GM21447 (cell line): ENCODE measurements at regions not wholly inside any gene's neighbourhood (a gene's known extent, or its start where the extent isn't known, plus 50 kb on each side); places are given as distances from the start of the nearest gene placed in this dataset.
"Not testable (repeated sequence)": the region's sequence is repeated elsewhere in the genome, so short reads cannot be mapped to it uniquely, and the experiment has no call there.

Experiments
- ATAC-seq: cut with Tn5 transposase; IDR thresholded peaks from one replicate; pipeline ENCODE4 v1.9.1; 2021; ENCODE audit not compliant: unreplicated experiment

DNA sequence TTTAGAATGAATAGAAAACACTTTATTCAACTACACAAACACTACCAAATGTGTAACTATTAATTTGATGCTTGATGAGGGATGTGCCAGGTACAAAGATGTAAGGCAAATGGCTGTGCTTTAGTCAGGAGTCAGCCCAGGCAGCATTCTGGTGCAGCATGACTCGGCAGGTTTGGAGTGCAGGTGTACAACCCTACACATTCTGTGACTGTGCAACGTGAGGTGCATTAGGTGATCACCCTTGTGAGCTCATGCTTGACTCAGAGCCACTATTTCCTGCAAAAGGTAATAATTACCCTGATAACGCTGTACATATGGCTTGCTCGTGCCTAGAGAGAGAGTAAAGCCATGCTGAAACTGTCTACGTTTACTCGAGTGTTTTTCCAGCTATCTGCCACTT lies 288.7 kb upstream of the DSEL start:
- no peak for ATAC-seq

DNA sequence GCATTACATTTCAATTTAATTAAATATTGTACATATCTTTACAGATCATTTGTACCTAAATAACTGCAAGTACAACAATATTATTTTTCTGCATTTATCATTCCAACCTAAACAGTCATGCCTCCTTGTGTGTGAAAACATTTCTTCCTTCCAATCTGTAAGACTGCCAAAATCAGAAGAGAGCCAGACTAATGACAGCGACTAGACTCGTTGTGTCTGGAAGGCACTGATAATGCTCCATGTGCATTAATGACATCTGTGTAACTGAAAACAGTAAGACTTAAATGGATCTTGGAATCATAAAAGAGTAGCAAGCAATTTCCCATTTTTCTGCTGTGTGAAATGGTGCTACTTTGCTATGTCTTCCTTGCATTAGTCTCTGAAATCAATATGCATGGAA lies 278.0 kb upstream of the DSEL start:
- ATAC-seq, result no peak

DNA sequence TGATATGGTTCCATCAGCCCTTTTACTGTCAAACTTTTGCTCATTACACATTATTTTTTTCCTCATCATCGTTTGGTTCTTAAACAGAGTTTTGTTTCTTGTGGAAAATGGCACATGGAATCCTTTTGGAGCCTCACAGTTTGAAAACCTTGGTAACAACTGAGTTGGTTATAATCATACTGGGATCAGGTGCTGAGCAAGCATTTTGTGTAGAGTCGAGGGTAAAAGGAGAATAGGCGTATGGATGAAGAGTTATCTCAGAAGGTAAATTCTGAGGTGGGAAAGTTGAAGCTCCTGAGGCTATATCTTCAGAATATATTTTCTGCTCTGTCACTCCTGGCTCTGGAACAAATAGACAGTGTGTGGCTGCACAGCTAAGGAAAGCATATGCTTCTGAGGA lies 274.0 kb upstream of the DSEL start:
- ATAC-seq, result no peak

DNA sequence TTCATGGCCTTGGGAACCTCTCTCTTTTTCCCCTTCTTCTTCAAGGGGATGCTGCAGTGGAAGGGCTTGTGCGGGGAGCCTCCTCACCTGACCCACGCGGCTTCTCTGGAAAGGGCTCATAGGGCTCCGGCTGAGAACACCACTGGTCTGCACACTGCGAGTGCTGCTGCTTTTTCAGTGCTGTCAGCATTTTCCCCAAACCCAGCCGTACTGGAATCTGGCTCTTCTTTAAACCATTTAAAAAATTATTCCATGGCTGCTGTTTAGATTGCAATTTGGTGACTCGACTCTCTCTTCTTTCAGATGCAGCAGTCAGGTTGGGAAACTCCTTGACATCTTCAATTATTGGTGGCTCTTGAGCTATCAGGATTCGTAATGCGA lies 272.6 kb upstream of the DSEL start:
- ATAC-seq, result no peak

DNA sequence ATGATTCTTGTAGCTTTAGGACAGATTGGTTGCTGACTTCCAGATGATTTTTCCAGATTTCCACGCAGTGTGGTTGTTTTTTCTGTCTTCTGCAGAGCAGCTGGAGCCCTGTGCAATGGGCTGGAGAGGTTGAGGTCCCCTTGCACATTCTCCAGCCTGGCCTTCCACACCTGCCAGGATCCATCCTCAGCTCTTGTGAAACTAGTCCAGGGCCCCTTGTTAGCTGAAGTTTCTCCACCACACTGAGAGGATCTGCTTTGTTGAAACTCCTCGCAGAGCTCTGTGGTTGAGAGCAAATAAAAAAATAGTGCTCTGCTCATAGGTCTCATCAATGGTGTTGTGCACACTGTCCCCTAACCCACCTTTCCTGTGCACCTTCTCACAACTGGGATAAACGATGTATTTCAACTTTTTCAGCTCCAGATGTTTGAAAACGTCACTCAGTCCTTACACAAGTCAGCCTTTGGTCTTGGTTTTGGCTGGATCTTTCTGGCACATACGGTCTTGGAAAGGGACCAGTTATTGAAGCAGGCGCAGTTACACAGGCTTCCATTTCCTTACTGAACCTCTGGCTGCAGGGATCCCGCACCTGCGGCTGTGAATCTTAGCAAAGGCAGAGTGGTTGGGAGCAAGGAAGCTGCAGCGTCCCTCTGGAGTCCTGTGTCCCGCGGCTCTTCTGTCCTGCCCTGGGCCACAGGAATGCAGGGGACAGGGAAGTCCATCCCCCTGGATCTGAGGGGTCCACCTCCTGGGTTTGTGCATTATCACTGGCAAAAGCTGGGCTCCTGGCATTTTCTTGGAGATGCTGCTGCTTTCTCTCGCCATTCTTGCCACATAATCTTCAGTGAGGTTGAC lies 272.0 kb upstream of the DSEL start:
- ATAC-seq, result no peak

DNA sequence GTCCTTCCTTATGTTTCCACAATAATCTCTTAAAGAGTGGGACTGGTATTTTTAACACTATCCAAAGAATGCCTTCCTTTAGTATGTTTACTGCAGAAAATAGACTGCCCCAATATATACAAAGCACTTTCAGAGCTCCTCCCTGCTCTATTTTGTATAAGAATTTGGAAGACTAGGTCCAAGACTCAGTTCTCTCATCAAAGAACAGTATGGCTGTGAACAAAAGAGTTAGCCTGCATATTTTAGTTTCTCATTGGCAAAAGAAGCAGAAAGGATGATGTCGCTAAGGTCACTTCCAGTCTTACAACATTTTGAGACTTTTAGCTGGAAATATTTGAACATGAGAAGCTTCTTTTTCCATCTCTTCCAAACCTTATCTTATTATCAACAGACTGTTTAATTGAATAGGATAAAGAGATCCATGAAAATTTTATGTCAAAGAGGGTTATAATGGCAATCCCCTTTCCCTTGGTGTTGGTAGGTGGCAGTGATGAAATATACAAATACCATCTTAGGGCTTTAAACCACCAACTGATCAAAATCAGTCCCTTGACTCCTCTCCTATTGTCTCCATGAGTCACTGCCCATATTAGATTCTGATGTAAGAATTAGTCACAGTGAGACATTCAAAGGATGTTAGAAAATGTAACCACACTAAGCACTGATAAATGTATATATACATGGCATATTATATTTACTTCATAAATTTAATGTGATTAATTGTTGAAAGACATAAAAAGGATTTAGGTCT lies 266.9 kb upstream of the DSEL start:
- ATAC-seq, result no peak

DNA sequence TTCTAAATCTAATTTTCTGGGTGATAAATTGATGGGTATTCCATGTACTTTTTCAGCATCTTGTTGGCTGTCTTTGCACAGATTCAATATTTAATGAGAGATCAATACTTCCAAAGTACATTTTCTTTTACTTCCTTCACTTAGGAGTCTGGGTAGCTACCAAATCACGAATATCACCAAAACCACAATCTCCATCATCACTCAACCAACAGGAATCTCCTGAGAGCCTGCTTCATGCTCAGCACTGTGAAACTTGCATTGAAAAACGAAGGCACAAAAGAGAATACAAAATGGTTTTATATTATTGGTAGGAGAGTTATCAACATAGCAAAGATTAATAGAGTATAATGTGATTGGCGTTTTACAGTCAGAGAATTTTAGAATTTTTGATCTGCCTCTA lies 261.5 kb upstream of the DSEL start:
- ATAC-seq, result no peak

DNA sequence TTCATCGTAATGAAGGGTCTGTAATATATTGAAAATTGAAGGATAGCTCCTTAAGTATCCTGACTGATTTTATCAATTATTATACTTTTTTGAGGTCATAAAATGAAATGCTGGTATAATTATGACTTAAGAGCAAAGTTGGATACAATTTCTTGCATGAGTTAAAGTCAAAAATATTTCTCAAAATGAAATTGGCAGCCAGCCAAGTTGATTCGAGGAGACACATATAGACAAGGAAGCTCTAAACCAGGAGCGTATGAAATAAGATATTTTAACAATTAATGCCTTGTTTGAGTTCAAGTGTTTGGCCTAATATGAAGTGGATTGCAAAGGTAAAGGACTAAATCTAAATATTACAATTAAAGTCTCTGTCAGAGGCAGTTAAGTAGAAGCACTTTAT lies 260.4 kb upstream of the DSEL start:
- no peak for ATAC-seq

DNA sequence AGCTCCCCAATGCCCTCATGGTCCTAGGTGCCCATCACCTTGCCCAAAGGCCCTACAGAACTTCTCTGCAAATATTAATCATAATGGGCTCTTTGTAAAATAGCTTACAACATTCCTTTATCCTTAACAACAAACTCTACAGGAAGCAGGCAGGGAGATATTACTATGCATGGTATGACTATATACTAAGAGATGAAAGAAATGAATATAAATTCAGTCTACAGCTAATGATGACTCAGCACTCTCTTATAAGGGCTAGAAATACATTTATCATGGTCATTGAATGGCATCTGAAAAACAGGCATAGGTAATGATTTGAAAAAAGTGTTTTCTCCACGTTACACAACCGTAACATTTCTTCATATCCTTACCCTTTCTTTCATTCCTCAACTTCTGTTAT lies 254.8 kb upstream of the DSEL start:
- ATAC-seq, result no peak

DNA sequence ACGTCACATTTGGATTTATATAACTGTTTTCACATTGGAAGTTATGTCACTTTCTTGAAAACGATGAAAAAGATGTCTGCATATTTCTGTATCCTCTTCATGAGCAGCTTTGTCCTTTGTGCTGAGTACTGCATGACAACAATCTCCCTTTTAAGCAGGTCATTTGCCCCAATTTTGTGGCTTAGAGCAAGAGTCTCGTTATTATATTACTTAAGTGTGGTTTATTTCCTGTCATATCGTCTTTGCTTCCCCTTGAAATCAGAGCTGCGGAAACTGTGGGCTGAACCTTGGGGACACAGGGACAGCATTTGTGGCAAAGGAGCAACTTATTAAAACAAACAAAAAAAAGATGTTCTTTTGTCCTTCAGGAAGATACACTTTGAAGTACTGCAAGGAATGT lies 254.0 kb upstream of the DSEL start:
- ATAC-seq, result no peak

DNA sequence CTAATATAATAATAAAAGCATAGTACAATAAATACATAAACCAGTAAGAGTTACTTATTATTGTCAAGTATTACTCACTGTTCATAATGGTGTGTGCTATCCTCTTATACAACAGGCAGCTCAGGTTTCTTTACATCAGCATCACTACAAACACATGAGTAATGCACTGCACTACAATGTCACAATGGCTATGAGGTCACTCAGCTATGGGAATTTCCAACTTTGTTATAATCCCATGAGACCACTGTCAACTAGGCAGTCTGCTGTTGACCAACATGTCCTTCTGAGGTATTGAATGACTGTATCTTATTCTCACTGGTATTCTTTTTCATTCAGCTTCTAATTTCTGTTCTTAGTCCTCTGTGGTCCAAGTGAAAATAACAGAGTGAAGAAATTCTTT lies 250.4 kb upstream of the DSEL start:
- no peak for ATAC-seq

DNA sequence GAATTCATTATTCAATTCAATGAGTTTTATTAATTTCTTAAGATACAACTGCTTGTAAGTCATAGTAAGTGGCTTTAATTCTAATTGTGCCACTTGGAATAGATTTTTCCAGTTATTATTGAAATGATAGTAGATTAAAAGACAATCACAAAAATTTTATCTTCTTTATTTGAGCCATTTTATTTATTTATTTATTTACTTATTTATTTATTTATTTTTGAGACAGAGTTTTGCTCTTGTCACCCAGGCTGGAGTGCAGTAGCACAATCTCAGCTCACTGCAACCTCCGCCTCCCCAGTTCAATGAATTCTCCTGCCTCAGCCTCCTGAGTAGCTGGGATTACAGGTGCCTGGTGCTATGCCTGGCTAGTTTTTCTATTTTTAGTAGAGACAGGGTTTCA lies 235.7 kb upstream of the DSEL start:
- not testable (repeated sequence) for ATAC-seq

DNA sequence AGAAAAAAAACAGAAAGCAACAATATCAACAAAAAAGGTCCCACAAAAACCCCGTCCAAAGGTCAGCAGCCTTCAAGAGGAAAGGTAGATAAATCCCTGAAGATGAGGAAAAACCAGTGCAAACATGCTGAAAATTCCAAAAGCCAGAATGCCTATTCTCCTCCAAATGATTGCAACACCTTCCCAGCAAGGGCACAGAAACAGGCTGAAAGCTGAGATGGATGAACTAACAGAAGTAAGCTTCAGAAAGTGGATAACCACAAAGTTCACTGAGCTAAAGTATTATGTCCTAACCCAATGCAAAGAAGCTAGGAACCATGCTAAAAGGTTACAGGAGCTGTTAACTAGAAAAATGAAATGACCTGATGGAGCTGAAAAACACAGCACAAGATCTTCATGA lies 226.4 kb upstream of the DSEL start:
- ATAC-seq, result no peak

DNA sequence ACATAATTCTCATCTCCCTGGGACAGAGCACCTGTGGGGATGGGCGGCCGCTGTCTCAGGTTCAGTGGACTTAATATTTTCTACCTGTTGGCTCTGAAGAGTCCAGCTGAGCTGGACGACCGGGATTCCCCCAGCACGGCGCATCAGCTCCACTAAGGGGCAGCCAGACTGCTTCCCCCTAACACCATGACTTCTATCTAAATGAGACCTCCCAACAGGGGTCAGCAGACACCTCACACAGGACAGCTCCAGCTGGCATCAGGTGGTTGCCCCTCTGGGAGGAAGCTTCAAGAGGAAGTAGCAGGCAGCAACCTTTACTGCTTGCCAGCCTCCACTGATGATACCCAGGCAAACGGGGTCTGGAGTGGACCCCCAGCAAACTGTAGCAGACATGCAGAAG lies 226.0 kb upstream of the DSEL start:
- ATAC-seq, result no peak

DNA sequence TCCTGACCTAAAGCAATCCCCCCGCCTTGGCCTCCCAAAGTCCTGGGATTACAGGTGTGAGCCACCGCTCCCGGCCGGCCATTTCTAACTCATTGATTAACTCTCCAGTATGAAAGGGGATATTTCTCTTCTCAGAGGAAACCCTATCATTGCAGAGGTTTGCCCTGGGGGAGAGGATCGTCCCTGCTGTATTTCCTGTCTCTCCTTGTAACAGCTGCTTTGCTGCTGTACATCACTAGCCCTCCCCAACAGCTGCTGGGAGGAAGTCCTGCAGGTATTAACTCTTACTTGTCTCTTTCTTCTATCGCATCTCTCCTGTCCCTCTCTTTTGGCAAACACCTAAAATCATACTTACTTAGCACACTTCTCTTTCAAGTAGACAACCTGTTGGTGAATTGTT lies 219.0 kb upstream of the DSEL start:
- no peak for ATAC-seq

DNA sequence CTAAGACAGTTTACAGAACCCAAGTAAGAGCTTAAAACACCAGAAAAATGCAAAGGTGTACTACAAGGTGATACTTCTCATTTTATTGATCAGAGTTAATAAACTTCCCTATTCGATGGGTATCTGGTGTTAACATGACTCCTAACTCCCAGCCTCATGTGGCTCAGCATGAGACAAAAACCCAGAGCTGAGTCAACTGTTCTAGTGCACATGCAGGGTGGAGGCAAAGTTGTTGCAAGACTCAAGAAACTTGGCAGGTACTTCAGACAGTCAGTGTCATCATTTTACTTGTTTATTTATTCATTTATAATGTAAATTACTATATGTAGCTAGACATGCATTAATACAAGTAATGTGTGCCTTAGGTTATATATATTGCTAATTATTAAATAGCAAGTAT lies 216.6 kb upstream of the DSEL start:
- ATAC-seq, result no peak

DNA sequence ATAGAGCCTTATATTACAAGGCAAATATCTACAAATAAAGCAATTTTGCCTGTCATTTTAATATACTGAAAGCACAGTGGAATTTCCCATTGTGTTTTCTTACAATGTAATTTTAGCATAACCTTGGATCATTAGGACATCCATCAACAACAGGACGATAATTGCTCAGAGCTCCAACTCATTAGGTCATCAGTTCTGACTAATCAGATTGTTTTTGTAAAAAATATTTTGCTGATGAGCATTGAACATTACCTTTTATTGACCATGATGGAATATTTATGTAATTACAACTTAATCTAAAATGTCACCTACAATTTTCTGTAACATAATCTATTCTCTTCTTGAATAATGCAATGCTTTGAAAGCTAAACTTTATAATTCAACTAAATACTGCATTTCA lies 215.3 kb upstream of the DSEL start:
- ATAC-seq, result no peak

DNA sequence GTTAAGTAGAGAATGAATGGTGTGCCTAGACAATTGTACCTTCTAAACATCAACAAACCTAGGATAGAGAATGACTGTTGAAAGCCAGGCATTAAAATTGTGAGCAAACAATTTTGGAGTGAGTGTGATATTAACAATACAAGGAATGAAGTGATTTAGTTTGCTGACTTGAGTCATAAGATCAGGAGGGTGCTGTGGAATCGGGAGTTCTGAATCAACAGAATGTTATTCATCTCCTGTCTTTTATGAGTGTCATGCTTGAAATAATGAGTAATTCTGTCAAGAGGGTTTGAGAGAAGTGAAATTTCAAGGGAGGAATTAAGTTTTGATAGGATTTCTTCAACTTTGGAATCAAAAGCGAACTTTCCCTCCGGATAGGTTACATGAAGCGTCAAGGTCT lies 214.4 kb upstream of the DSEL start:
- no peak for ATAC-seq

DNA sequence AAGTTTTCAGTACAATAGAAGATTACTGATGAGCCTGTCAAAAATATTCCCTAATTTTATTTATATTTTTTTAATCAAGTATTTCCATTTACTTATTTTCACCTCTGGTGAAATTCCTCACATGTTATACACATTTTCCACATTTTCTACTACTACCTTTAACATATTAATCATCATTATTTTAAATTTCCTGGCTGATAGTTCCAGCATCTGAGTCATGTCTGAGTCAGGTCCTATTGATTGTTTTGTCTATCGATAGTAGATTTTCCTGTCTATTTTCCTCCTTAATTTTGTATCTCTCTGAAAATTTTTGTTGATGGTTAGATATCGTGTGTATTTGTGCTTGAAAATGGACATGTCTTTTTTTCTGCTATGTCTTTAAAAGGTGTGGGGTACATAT lies 211.8 kb upstream of the DSEL start:
- ATAC-seq, result no peak

DNA sequence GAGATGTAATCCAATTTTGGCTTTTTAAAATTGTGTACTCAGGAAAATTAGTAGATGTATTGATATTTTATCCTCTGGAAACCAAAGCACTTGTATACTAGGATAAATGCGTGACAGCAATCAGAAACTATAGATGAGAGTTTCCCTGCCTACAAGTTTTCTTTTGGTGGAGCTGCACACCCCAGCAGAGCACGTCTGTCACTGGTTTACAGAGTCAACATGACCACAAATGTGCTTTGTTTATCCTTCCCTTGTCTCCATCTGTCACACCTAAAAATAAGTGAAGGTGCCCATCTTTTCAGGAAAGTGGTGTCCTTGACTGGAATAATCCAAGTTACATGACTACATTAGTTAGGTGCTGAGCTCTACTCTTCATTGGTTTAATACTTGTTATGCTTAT lies 210.4 kb upstream of the DSEL start:
- no peak for ATAC-seq

DNA sequence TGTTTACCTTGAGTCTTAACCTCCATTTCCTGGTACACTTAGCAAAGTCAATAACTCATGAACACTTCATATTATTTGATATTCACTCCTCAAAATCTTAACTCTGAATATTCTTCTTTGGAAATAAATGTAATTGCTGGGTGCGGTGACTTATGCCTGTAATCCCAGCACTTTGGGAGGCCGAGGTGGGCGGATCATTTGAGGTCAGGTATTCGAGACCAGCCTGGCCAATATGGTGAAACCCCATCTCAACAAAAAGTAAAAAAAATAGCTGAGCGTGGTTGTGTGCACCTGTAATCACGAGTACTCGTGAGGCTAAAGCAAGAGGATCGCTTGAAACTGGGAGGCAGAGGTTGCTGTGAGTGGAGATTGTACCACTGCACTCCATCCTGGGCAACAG lies 201.3 kb upstream of the DSEL start:
- no peak for ATAC-seq

DNA sequence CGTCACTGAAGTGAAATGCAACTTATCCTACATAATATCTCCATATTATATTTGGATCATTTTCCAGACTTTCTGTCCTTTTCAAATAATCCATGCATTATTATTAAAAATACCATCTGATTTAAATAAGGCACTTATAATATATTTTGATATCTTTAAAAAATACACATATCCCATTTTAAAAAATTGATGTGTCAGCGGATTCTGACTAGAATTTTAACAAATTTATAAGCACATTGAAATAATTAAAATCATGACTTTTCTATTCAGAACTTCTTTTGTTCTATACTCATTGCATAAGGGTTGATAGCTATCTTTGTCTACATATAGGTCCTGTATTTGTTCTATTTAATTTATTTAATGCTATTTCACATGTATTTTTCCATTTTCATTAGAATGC lies 199.0 kb upstream of the DSEL start:
- no peak for ATAC-seq

DNA sequence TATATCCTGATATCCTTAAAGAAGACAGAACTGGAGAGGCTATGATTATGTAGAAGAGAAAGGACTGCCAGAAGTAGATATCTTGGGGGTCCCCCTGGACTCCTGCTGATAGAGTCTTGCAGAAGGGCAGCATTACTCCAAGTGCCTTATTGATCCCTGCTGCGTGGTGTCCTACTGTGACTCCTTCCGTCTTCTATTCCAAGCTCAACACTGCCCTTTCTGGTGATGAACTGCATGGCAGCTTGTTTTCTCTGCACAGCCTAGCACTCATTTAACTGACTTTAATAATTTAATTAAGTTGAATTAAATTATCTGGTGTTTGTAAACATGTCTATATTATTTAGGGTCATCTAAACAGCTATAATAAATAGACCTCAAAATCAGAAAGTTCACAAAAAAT lies 194.1 kb upstream of the DSEL start:
- peak; percentile 63 for ATAC-seq
